Loucy (cell line): ENCODE measurements at regions not wholly inside any gene's neighbourhood (a gene's known extent, or its start where the extent isn't known, plus 50 kb on each side); places are given as distances from the start of the nearest gene placed in this dataset.

ENCODE experiments used
- H2AFZ ChIP-seq: fragments of 200-600 bp; sonication (generic); 2 replicates; pipeline ENCODE4 v1.6.0; 2016; ENCODE audit warnings: antibody characterized with exemption, mild to moderate bottlenecking, low read length, moderate library complexity
- H3F3A ChIP-seq: fragments of 200-600 bp; 2 replicates; pipeline ENCODE4 v1.6.0; 2016; ENCODE audit warnings: antibody characterized with exemption, low read depth, mild to moderate bottlenecking
- H3K27me3 ChIP-seq: fragments of 200-600 bp; sonication (generic); 2 replicates; pipeline ENCODE4 v1.6.1; 2014; ENCODE audit warnings: low read length, mild to moderate bottlenecking; ENCODE audit not compliant: insufficient read depth, poor library complexity, severe bottlenecking
- H3K36me3 ChIP-seq: fragments of 200-600 bp; sonication (generic); 2 replicates; pipeline ENCODE4 v1.6.1; 2016; ENCODE audit warnings: low read length; ENCODE audit not compliant: insufficient read depth
- H3K4me1 ChIP-seq: fragments of 200-600 bp; sonication (generic); 2 replicates; pipeline ENCODE4 v1.5.1; 2014; ENCODE audit warnings: low read length, mild to moderate bottlenecking; ENCODE audit not compliant: insufficient read depth, poor library complexity, severe bottlenecking
- H3K4me2 ChIP-seq: fragments of 200-600 bp; sonication (generic); 2 replicates; pipeline ENCODE4 v1.6.0; 2014; ENCODE audit warnings: antibody characterized with exemption, low read length, low read depth, mild to moderate bottlenecking; ENCODE audit not compliant: poor library complexity, severe bottlenecking
- H3K4me3 ChIP-seq: fragments of 200-600 bp; sonication (generic); 2 replicates; pipeline ENCODE4 v1.5.1; 2014; ENCODE audit warnings: low read length, mild to moderate bottlenecking, mixed read lengths; ENCODE audit not compliant: poor library complexity, severe bottlenecking
- H3K79me2 ChIP-seq: fragments of 200-600 bp; sonication (generic); 2 replicates; pipeline ENCODE4 v1.6.1; 2014; ENCODE audit warnings: low read length; ENCODE audit not compliant: insufficient read depth
- H3K9ac ChIP-seq: fragments of 200-600 bp; sonication (generic); 2 replicates; pipeline ENCODE4 v1.6.0; 2014; ENCODE audit warnings: mild to moderate bottlenecking, low read depth, low read length, moderate library complexity; ENCODE audit not compliant: poor library complexity, severe bottlenecking
- H3K9me2 ChIP-seq: fragments of 200-600 bp; sonication (generic); replicated peaks from 2 replicates; pipeline ENCODE4 v1.6.1; 2016; ENCODE audit warnings: low read depth, low read length, mixed read lengths
- H3K9me3 ChIP-seq: fragments of 200-600 bp; sonication (generic); 2 replicates; pipeline ENCODE4 v1.6.1; 2014; ENCODE audit warnings: mild to moderate bottlenecking, antibody characterized with exemption, low read length, low read depth; ENCODE audit not compliant: insufficient read depth
- H4K20me1 ChIP-seq: fragments of 200-600 bp; sonication (generic); 2 replicates; pipeline ENCODE4 v1.6.0; 2014; ENCODE audit warnings: antibody characterized with exemption, low read length, mild to moderate bottlenecking; ENCODE audit not compliant: insufficient read depth, poor library complexity, severe bottlenecking
- CTCF ChIP-seq: fragments of 200-600 bp; sonication (generic); conservative IDR thresholded peaks from 2 replicates; pipeline ENCODE4 v1.5.1; 2014; ENCODE audit warnings: mild to moderate bottlenecking, antibody characterized with exemption, low read length
- EZH2phosphoT487 ChIP-seq: fragments of 200-600 bp; IDR thresholded peaks from 2 replicates; pipeline ENCODE4 v1.6.1; 2018; ENCODE audit warnings: antibody characterized with exemption, mild to moderate bottlenecking, moderate library complexity, borderline replicate concordance

GRCh38 chr7:125683156-125683555 lies 753.5 kb upstream of the POT1 start:
- Histone ChIP-seq H3K4me2 (no peak overlapping the region), H3F3A (no peaks in the 10 kb centered on the region), H3K9ac (no peak overlapping the region), H4K20me1 (no peaks in the 10 kb centered on the region), H3K36me3 (no peaks in the 10 kb centered on the region), H3K79me2 (no peaks in the 10 kb centered on the region), H2AFZ (no peak overlapping the region), H3K4me1 (no peaks in the 10 kb centered on the region), H3K27me3 (no peaks in the 10 kb centered on the region), H3K9me2 (no peaks in the 10 kb centered on the region), H3K4me3 (no peak overlapping the region), H3K9me3 (no peaks in the 10 kb centered on the region)
- TF ChIP-seq EZH2phosphoT487: no peak
- no peak for TF ChIP-seq CTCF

GRCh38 chr7:125681508-125681907 lies 751.9 kb upstream of the POT1 start:
- Histone ChIP-seq H3K4me2 (no peak overlapping the region), H3K36me3 (no peaks in the 10 kb centered on the region), H3K4me1 (no peaks in the 10 kb centered on the region), H3K4me3 (no peak overlapping the region), H3K27me3 (no peaks in the 10 kb centered on the region), H3F3A (no peaks in the 10 kb centered on the region), H3K9me2 (no peaks in the 10 kb centered on the region), H4K20me1 (no peaks in the 10 kb centered on the region), H3K9me3 (no peaks in the 10 kb centered on the region), H3K9ac (no peak overlapping the region), H3K79me2 (no peaks in the 10 kb centered on the region), H2AFZ (no peak overlapping the region)
- no peak for TF ChIP-seq CTCF
- no peak for TF ChIP-seq EZH2phosphoT487

GRCh38 chr7:125678771-125679170 lies 749.1 kb upstream of the POT1 start:
- H3K9me3 ChIP-seq: no peaks in the 10 kb centered on the region
- H3F3A ChIP-seq: no peaks in the 10 kb centered on the region
- H3K4me3 ChIP-seq: no peak overlapping the region
- H3K9me2 ChIP-seq: no peaks in the 10 kb centered on the region
- H3K9ac ChIP-seq: no peak overlapping the region
- no peak overlapping the region for H2AFZ ChIP-seq
- no peak overlapping the region for H3K4me2 ChIP-seq
- H3K27me3 ChIP-seq: no peaks in the 10 kb centered on the region
- H4K20me1 ChIP-seq: no peaks in the 10 kb centered on the region
- H3K4me1 ChIP-seq: no peaks in the 10 kb centered on the region
- TF ChIP-seq EZH2phosphoT487: no peak
- TF ChIP-seq CTCF: no peak
- H3K36me3 ChIP-seq: no peaks in the 10 kb centered on the region
- no peaks in the 10 kb centered on the region for H3K79me2 ChIP-seq
